SU-DHL-6 (cell line): ENCODE measurements at regions not wholly inside any gene's neighbourhood (a gene's known extent, or its start where the extent isn't known, plus 50 kb on each side); places are given as distances from the start of the nearest gene placed in this dataset.

ENCODE experiments used
- CTCF ChIP-seq: fragments of 200-600 bp; sonication (generic); IDR thresholded peaks from one replicate; pipeline ENCODE4 v1.5.1; 2017; ENCODE audit warnings: antibody characterized with exemption, mild to moderate bottlenecking, low read length, moderate library complexity; ENCODE audit not compliant: insufficient read depth, poor library complexity, severe bottlenecking
- EZH2phosphoT487 ChIP-seq: fragments of 200-600 bp; sonication (generic), shearing (Covaris generic); conservative IDR thresholded peaks from 2 replicates; pipeline ENCODE4 v1.6.1; 2018; ENCODE audit warnings: mild to moderate bottlenecking, antibody characterized with exemption, low read length, moderate library complexity, mixed read lengths

- TF ChIP-seq EZH2phosphoT487 (no peak), CTCF (no peak)
These were observed 370.3 kb upstream of the PPP1R2C start for GRCh38 chrX:43148305-43148704.
